ENCODE measurements at regions not wholly inside any gene's neighbourhood (a gene's known extent, or its start where the extent isn't known, plus 50 kb on each side); places are given as distances from the start of the nearest gene placed in this dataset.
"Not testable (repeated sequence)": the region's sequence is repeated elsewhere in the genome, so short reads cannot be mapped to it uniquely, and the experiment has no call there.

DNA sequence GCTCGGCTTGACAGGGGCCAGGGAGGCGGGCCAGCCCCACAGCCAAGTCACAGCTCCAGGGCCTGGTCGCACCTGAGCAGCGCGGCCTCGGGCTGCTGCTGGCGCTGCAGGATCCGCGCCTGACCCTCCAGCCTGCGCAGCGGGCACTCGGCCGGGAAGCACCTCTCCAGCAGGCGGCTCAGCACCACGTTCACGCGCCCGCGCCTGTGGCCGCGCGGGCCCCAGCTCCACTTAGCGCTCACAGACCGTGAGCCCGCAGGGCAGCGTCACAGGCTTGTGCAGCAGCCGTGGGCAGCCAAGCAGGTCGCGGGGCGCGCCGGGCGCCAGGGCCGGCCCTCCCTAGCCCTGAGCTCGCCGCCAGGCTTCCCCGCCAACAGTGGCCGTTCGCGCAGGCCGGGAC is 90.7 kb downstream of the POTEB2 start:
- TF ChIP-seq, protein P1, sequence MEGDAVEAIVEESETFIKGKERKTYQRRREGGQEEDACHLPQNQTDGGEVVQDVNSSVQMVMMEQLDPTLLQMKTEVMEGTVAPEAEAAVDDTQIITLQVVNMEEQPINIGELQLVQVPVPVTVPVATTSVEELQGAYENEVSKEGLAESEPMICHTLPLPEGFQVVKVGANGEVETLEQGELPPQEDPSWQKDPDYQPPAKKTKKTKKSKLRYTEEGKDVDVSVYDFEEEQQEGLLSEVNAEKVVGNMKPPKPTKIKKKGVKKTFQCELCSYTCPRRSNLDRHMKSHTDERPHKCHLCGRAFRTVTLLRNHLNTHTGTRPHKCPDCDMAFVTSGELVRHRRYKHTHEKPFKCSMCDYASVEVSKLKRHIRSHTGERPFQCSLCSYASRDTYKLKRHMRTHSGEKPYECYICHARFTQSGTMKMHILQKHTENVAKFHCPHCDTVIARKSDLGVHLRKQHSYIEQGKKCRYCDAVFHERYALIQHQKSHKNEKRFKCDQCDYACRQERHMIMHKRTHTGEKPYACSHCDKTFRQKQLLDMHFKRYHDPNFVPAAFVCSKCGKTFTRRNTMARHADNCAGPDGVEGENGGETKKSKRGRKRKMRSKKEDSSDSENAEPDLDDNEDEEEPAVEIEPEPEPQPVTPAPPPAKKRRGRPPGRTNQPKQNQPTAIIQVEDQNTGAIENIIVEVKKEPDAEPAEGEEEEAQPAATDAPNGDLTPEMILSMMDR (IDR thresholded peaks at IDR 0.05; ENCODE audit: borderline replicate concordance, extremely low read depth, low read length, poor library complexity, severe bottlenecking), result not testable (repeated sequence)
- not testable (repeated sequence) for TF ChIP-seq EZH2 (IDR thresholded peaks at IDR 0.05; ENCODE audit: borderline replicate concordance, low read depth, low read length, severe bottlenecking)

Data from DND-41 (cell line).